Gastroesophageal sphincter (tissue), 4 donors: ENCODE measurements at regions not wholly inside any gene's neighbourhood (a gene's known extent, or its start where the extent isn't known, plus 50 kb on each side); places are given as distances from the start of the nearest gene placed in this dataset.

Experiments
- ATAC-seq: fragments of 150-250 bp; one replicate; pipeline ENCODE4 v1.9.1; 2016; ENCODE audit warnings: mild to moderate bottlenecking, moderate library complexity
- H3K27ac ChIP-seq, 4 donors: fragments of 200-600 bp; sonication (generic) in 3 of 4; 1 replicate in 3 of 4; 2 replicates in 1 of 4; pipeline ENCODE4 v1.5.1; 2016 to 2019
- H3K27me3 ChIP-seq: fragments of 200-600 bp; sonication (generic); one replicate; pipeline ENCODE4 v1.5.1; 2019
- H3K36me3 ChIP-seq, 2 donors: fragments of 200-600 bp; sonication (generic); one replicate each; pipeline ENCODE4 v1.5.1; 2019; ENCODE audit warnings: control low read depth in 1 of 2
- H3K4me1 ChIP-seq, 3 donors: fragments of 200-600 bp; sonication (generic); 1 replicate in 2 of 3; 2 replicates in 1 of 3; pipeline ENCODE4 v1.5.1; 2016 to 2019; ENCODE audit warnings: control low read depth in 2 of 3
- H3K4me3 ChIP-seq, 2 donors: fragments of 200-600 bp; sonication (generic); one replicate each; pipeline ENCODE4 v1.5.1; 2019; ENCODE audit warnings: mild to moderate bottlenecking in 1 of 2, moderate library complexity in 1 of 2
- H3K9me3 ChIP-seq, 3 donors: fragments of 200-600 bp; sonication (generic); one replicate each; pipeline ENCODE4 v1.5.1; 2017 to 2019; ENCODE audit warnings: control low read depth in 2 of 3
- EP300 ChIP-seq: sonication (generic); formaldehyde crosslinking; IDR thresholded peaks from one replicate; pipeline ENCODE4 v1.6.1; 2017; ENCODE audit warnings: antibody characterized with exemption, mild to moderate bottlenecking
- POLR2A ChIP-seq, 2 donors: fragments of 450-650 bp; IDR thresholded peaks; one replicate each; pipeline ENCODE4 v1.6.1; 2017; ENCODE audit warnings: antibody characterized with exemption in 2 of 2, mild to moderate bottlenecking in 2 of 2, moderate library complexity in 1 of 2
- POLR2AphosphoS5 ChIP-seq: sonication (generic); formaldehyde crosslinking; IDR thresholded peaks from one replicate; pipeline ENCODE4 v1.6.1; 2017; ENCODE audit warnings: antibody characterized with exemption
- WGBS, 2 donors: methylation state at CpG; one replicate each; pipeline ENCODE4 v1.1.5; 2018; ENCODE audit warnings: low coverage in 1 of 2; 5-methylcytosine and 5-hydroxymethylcytosine counted together
- TF ChIP-seq, protein P1 (sequence below), 4 experiments: fragments of 200-600 bp in 2 of 4; fragments of 450-650 bp in 2 of 4; sonication (generic) in 1 of 4; IDR thresholded peaks; one replicate each; pipeline ENCODE4 v1.5.1; 2017 to 2019; ENCODE audit warnings: antibody characterized with exemption in 4 of 4, mild to moderate bottlenecking in 2 of 4, moderate library complexity in 2 of 4

DNA sequence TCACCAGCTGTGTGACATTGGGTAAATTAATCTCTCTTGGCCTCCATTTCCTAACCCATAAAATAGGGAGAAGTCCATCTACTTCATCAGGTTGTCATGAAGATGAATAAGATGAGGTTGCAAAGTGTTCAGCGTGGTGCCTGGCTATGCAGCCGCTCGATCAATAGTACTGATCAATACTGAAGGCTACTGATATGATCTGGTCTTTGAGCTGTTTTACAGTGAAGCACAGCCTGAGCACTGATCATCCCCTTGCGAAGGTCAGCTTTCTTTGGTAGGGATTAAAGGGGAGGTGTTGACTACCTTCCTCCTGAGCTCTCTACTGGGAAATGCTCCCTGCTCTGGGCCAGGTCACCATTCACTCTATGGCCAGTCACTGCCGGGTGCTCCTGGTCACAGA is 108.4 kb upstream of the NOCT start:
- TF ChIP-seq EP300 (no peak), POLR2AphosphoS5 (no peak), POLR2A (IDR thresholded peaks at IDR 0.05) (no peak)
- TF ChIP-seq, protein P1, sequence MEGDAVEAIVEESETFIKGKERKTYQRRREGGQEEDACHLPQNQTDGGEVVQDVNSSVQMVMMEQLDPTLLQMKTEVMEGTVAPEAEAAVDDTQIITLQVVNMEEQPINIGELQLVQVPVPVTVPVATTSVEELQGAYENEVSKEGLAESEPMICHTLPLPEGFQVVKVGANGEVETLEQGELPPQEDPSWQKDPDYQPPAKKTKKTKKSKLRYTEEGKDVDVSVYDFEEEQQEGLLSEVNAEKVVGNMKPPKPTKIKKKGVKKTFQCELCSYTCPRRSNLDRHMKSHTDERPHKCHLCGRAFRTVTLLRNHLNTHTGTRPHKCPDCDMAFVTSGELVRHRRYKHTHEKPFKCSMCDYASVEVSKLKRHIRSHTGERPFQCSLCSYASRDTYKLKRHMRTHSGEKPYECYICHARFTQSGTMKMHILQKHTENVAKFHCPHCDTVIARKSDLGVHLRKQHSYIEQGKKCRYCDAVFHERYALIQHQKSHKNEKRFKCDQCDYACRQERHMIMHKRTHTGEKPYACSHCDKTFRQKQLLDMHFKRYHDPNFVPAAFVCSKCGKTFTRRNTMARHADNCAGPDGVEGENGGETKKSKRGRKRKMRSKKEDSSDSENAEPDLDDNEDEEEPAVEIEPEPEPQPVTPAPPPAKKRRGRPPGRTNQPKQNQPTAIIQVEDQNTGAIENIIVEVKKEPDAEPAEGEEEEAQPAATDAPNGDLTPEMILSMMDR (IDR thresholded peaks at IDR 0.05) = no peak
- no peak overlapping the region for H3K4me3 ChIP-seq
- peaks cover 7 to 25% (median 17%) of the 10 kb centered on the region in 3 donors for H3K4me1 ChIP-seq
- no peaks in the 10 kb centered on the region for H3K9me3 ChIP-seq
- no peaks in the 10 kb centered on the region for H3K36me3 ChIP-seq
- WGBS, 2 donors = 90 to 100% methylated on average over 3 to 4 of the region's 5 CpGs
- H3K27ac ChIP-seq = no peak overlapping the region
- no peak for ATAC-seq
- no peaks in the 10 kb centered on the region for H3K27me3 ChIP-seq

DNA sequence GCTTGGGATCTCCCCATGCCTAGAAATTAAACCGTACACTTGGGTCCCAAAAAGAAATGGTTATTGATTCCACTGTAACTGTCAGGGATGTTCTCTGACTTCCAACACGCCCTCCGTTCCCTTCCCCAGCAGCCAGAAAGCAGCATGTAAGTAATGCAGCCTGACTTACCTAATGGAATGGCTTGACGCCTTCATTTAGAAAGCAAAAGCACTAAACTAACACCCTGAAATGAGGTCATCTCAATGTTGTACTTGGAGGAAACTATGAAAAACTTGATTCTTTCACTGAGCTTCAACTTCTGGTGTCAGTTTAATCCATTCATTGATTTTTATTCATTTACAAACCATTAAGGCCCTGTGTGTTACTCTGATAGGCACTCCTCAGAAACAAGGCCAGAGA is 110.8 kb upstream of the NOCT start:
- ATAC-seq = no peak
- H3K4me1 ChIP-seq = peaks cover 0 to under 1% (median 0%) of the 10 kb centered on the region in 3 donors
- H3K36me3 ChIP-seq = no peaks in the 10 kb centered on the region
- 77 to 82% methylated on average over 4 of the region's 4 CpGs for WGBS, 2 donors
- no peak overlapping the region for H3K27ac ChIP-seq
- no peaks in the 10 kb centered on the region for H3K27me3 ChIP-seq
- no peak overlapping the region for H3K4me3 ChIP-seq
- no peaks in the 10 kb centered on the region for H3K9me3 ChIP-seq
- no peak for TF ChIP-seq POLR2AphosphoS5
- TF ChIP-seq, protein P1 (IDR thresholded peaks at IDR 0.05) = no peak
- TF ChIP-seq POLR2A (IDR thresholded peaks at IDR 0.05) = no peak
- TF ChIP-seq EP300 = no peak

DNA sequence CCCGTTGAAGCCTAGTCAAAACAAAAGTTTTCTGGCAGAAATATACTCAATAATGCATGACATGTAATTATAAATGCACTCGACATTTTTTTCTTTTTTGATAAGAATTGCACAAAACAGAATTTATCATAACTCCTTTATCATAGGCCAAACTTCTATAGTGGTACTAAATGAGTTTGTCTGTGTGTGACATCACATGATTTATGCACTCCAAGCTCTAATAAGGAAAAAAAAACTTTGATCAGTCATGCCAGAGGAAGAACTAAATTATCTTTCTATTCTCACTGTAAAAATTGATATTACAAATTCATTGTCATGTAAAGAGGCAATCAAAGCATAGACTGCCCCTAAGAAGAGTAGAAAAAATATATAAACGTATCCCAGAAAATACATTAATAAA is 112.4 kb upstream of the NOCT start:
- WGBS, 2 donors = 52 to 83% methylated on average over 3 of the region's 3 CpGs
- H3K9me3 ChIP-seq = no peaks in the 10 kb centered on the region
- no peaks in the 10 kb centered on the region for H3K27me3 ChIP-seq
- ATAC-seq = no peak
- H3K36me3 ChIP-seq = no peaks in the 10 kb centered on the region
- no peak overlapping the region for H3K27ac ChIP-seq
- no peak for TF ChIP-seq EP300
- no peak for TF ChIP-seq POLR2AphosphoS5
- no peak for TF ChIP-seq POLR2A (IDR thresholded peaks at IDR 0.05)
- TF ChIP-seq, protein P1 (IDR thresholded peaks at IDR 0.05) = no peak
- H3K4me1 ChIP-seq = peaks cover 0 to 2% (median 0%) of the 10 kb centered on the region in 3 donors
- no peak overlapping the region for H3K4me3 ChIP-seq

DNA sequence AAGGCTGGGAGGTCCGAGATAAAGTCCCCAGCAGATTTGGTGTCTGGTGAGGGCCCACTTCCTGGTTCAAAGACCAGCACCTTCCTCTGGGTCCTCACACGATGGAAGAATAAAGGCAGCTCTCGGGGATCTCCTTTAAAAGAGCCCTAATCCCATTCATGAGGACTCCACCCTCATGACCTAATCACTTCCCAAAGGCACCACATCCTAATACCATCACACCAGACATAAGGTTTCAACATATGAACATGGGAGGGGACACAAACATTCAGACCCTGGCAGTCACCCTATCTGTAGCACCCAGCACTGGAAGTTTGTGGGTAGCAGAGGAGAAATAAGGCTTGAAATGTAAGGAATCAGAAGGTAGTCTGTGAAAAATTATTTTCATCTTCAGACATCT is 112.9 kb upstream of the NOCT start:
- Histone ChIP-seq H3K4me3 (no peak overlapping the region), H3K36me3 (no peaks in the 10 kb centered on the region), H3K4me1 (peaks cover 0 to 7% (median 0%) of the 10 kb centered on the region in 3 donors), H3K9me3 (no peaks in the 10 kb centered on the region), H3K27me3 (no peaks in the 10 kb centered on the region), H3K27ac (no peak overlapping the region)
- WGBS, 2 donors = 62 to 80% methylated on average over 2 to 3 of the region's 3 CpGs
- ATAC-seq = no peak
- TF ChIP-seq POLR2A (IDR thresholded peaks at IDR 0.05) (no peak), EP300 (no peak), POLR2AphosphoS5 (no peak)
- TF ChIP-seq, protein P1 (IDR thresholded peaks at IDR 0.05) = no peak

DNA sequence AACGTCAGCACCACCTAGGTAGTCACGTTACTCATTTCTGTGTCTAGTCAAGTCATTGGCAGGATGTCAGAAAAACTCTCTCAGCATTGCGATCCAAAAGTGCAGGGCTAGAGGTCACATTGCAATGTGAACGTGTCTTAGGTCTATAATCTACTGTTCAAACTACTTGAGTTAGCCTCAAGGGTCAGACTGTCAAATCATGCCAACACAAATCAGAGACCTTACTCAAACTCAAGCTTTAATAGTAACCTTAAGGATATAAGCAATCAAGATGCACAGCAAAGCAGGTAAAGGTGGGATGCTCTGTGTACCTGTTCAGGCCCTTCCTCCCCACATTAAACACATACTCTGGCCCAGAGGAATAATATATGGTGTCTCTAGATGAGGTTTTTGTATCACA is 114.4 kb upstream of the NOCT start:
- H3K4me1 ChIP-seq = peaks cover 0 to 10% (median 0%) of the 10 kb centered on the region in 3 donors
- no peak for ATAC-seq

More for the DNA sequence above, 114.4 kb upstream of the NOCT start:
- Histone ChIP-seq H3K27me3 (no peaks in the 10 kb centered on the region), H3K4me3 (no peak overlapping the region), H3K36me3 (no peaks in the 10 kb centered on the region), H3K9me3 (no peaks in the 10 kb centered on the region), H3K27ac (no peak overlapping the region)
- 73 to 89% methylated on average over 4 of the region's 4 CpGs for WGBS, 2 donors
- TF ChIP-seq POLR2AphosphoS5 (no peak), EP300 (no peak), POLR2A (IDR thresholded peaks at IDR 0.05) (no peak)
- TF ChIP-seq, protein P1 (IDR thresholded peaks at IDR 0.05) = no peak
